Stomach (tissue), 8 donors: ENCODE measurements at regions not wholly inside any gene's neighbourhood (a gene's known extent, or its start where the extent isn't known, plus 50 kb on each side); places are given as distances from the start of the nearest gene placed in this dataset.

Experiments
- DNase-seq, 2 donors: peaks; one replicate each; pipeline versions ENCODE4 v3.0.0 to v3.0.0-alpha.2; 2013 to 2019
- H3K27ac ChIP-seq, 5 donors: fragments of 200-600 bp in 4 of 5; sonication (generic) in 4 of 5; one replicate each; pipeline ENCODE4 v1.5.1; 2013 to 2019; ENCODE audit warnings: mild to moderate bottlenecking in 1 of 5, moderate library complexity in 1 of 5
- H3K27me3 ChIP-seq, 3 donors: fragments of 200-600 bp; sonication (generic); one replicate each; pipeline ENCODE4 v1.5.1; 2017 to 2019; ENCODE audit warnings: mixed run types in 1 of 3
- H3K36me3 ChIP-seq, 4 donors: fragments of 200-600 bp; sonication (generic); 1 replicate in 3 of 4; 2 replicates in 1 of 4; pipeline ENCODE4 v1.5.1; 2016 to 2019
- H3K4me1 ChIP-seq, 4 donors: fragments of 200-600 bp; sonication (generic); one replicate each; pipeline ENCODE4 v1.5.1; 2016 to 2019
- H3K4me3 ChIP-seq, 4 donors: fragments of 200-600 bp; sonication (generic) in 3 of 4; one replicate each; pipeline ENCODE4 v1.5.1; 2016 to 2019; ENCODE audit warnings: mild to moderate bottlenecking in 1 of 4
- H3K9me3 ChIP-seq, 4 donors: fragments of 200-600 bp; sonication (generic); one replicate each; pipeline ENCODE4 v1.5.1; 2016 to 2019
- CTCF ChIP-seq, 7 experiments: fragments of 450-650 bp in 4 of 7; fragments of 200-600 bp in 3 of 7; sonication (generic) in 3 of 7; IDR thresholded peaks; one replicate each; pipeline ENCODE4 v1.5.1; 2016 to 2019; ENCODE audit warnings: antibody characterized with exemption in 7 of 7, control low read depth in 2 of 7, mild to moderate bottlenecking in 1 of 7
- EP300 ChIP-seq: sonication (generic); formaldehyde crosslinking; IDR thresholded peaks from one replicate; pipeline ENCODE4 v1.6.1; 2017; ENCODE audit warnings: antibody characterized with exemption
- POLR2A ChIP-seq, 4 donors: fragments of 450-650 bp; IDR thresholded peaks; one replicate each; pipeline ENCODE4 v1.6.1; 2016; ENCODE audit warnings: antibody characterized with exemption in 4 of 4, control low read depth in 2 of 4, mild to moderate bottlenecking in 1 of 4, moderate library complexity in 1 of 4
- POLR2AphosphoS5 ChIP-seq, 3 donors: sonication (generic); formaldehyde crosslinking; IDR thresholded peaks; one replicate each; pipeline ENCODE4 v1.6.1; 2016; ENCODE audit warnings: antibody characterized with exemption in 3 of 3
- WGBS, 5 donors: extraction: QIAGEN DNeasy Blood & Tissue Kit in 3 of 5; methylation state at CpG; one replicate each; pipeline versions ENCODE4 v1.1.5 to v1.1.7; 2013 to 2018; 5-methylcytosine and 5-hydroxymethylcytosine counted together
- intact Hi-C: fragments of 100-400 bp; cut with DNase I; formaldehyde crosslinking; loops from one replicate; pipeline ENCODE4 v1.15.1; 2023; ENCODE audit warnings: low total_unique reads
- donor health status: healthy with polysubstance abuse.
- donor health status: Bipolar disorder and iron deficiency.
- donor health status: healthy.

- H3K36me3 ChIP-seq = no peaks in the 10 kb centered on the region
- WGBS, 5 donors = 74 to 83% (median 77%) methylated on average over 3 of the region's 3 CpGs
- H3K4me3 ChIP-seq = no peak overlapping the region
- no peak for DNase-seq
- H3K27me3 ChIP-seq = peaks cover 0 to 4% (median 0%) of the 10 kb centered on the region in 3 donors
- no peaks in the 10 kb centered on the region for H3K4me1 ChIP-seq
- intact Hi-C loops = no loop called here
- no peak overlapping the region for H3K27ac ChIP-seq
- no peak for TF ChIP-seq CTCF (IDR thresholded peaks at IDR 0.05)
- TF ChIP-seq POLR2AphosphoS5 (IDR thresholded peaks at IDR 0.05) = no peak
- no peak for TF ChIP-seq EP300
- no peak for TF ChIP-seq POLR2A (IDR thresholded peaks at IDR 0.05)
- no peaks in the 10 kb centered on the region for H3K9me3 ChIP-seq
Observed at GRCh38 chr20:48069596-48069995, 284.3 kb upstream of the SULF2 start.

- H3K4me3 ChIP-seq = no peak overlapping the region
- 86 to 96% (median 90%) methylated on average over 3 of the region's 3 CpGs; no CpG with 5 or more reads in 1 of the 5 donors for WGBS, 5 donors
- no peak for TF ChIP-seq EP300
- no peak for TF ChIP-seq POLR2A (IDR thresholded peaks at IDR 0.05)
- TF ChIP-seq POLR2AphosphoS5 (IDR thresholded peaks at IDR 0.05) = no peak
- no peak for TF ChIP-seq CTCF (IDR thresholded peaks at IDR 0.05)
- H3K4me1 ChIP-seq = no peaks in the 10 kb centered on the region
- H3K27ac ChIP-seq = no peak overlapping the region
- H3K9me3 ChIP-seq = no peaks in the 10 kb centered on the region
- no peaks in the 10 kb centered on the region for H3K36me3 ChIP-seq
- H3K27me3 ChIP-seq = no peaks in the 10 kb centered on the region
- intact Hi-C loops = no loop called here
- DNase-seq = no peak
Observed at GRCh38 chr20:48066851-48067250, 281.6 kb upstream of the SULF2 start.

- Histone ChIP-seq H3K4me3 (no peak overlapping the region), H3K4me1 (no peaks in the 10 kb centered on the region), H3K27ac (no peak overlapping the region), H3K36me3 (no peaks in the 10 kb centered on the region), H3K27me3 (no peaks in the 10 kb centered on the region), H3K9me3 (no peaks in the 10 kb centered on the region)
- DNase-seq = no peak
- intact Hi-C loops = no loop called here
- 90 to 94% (median 92%) methylated on average over 13 of the region's 13 CpGs for WGBS, 5 donors
- TF ChIP-seq EP300 (no peak), POLR2AphosphoS5 (IDR thresholded peaks at IDR 0.05) (no peak), CTCF (IDR thresholded peaks at IDR 0.05) (no peak), POLR2A (IDR thresholded peaks at IDR 0.05) (no peak)
Observed at GRCh38 chr20:48066246-48066645, 281.0 kb upstream of the SULF2 start.

- no peaks in the 10 kb centered on the region for H3K4me1 ChIP-seq
- no peak for TF ChIP-seq EP300
- no peak for TF ChIP-seq POLR2A (IDR thresholded peaks at IDR 0.05)
- TF ChIP-seq CTCF (IDR thresholded peaks at IDR 0.05) = no peak
- no peak for TF ChIP-seq POLR2AphosphoS5 (IDR thresholded peaks at IDR 0.05)
- no peaks in the 10 kb centered on the region for H3K9me3 ChIP-seq
- no peaks in the 10 kb centered on the region for H3K36me3 ChIP-seq
- 30 to 63% (median 49%) methylated on average over 1 of the region's 1 CpG for WGBS, 5 donors
- no peak overlapping the region for H3K27ac ChIP-seq
- intact Hi-C loops = no loop called here
- DNase-seq = no peak
- no peak overlapping the region for H3K4me3 ChIP-seq
- H3K27me3 ChIP-seq = no peaks in the 10 kb centered on the region
Observed at GRCh38 chr20:48065833-48066232, 280.6 kb upstream of the SULF2 start.
